ENCODE measurements at regions not wholly inside any gene's neighbourhood (a gene's known extent, or its start where the extent isn't known, plus 50 kb on each side); places are given as distances from the start of the nearest gene placed in this dataset.

DNA sequence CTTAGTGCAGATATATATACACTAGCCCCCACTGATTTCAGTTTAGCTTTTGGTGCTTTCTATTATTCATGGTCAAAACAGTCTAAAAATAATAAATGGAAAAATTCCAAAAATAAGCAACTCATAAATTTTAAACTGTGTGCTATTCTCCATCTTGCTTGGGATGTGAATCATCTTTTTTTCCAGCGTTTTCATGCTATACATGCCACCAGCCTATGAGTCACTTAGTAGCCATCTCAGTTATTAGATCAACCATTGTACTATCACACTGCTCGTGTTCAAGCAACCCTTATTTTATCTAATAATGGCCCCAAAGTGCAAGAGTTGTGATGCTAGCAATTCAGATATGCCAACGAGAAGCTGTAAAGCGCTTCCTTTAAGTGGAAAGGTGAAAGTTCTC, 73.9 kb upstream of the KRR1 start:
- H3K4me1 Mint-ChIP-seq: no peaks in the 10 kb centered on the region
- peak; percentile 6 for DNase-seq
- no peaks in the 10 kb centered on the region for H3K36me3 Mint-ChIP-seq (ENCODE audit: low read depth)
- peaks cover 5% of the 10 kb centered on the region for H3K27me3 Mint-ChIP-seq
- intact Hi-C loops (cut with micrococcal nuclease): no loop called here
- no peak overlapping the region for H3K27ac Mint-ChIP-seq
- H3K9me3 Mint-ChIP-seq: peaks cover 10% of the 10 kb centered on the region
- no peak overlapping the region for H3K4me3 Mint-ChIP-seq

DNA sequence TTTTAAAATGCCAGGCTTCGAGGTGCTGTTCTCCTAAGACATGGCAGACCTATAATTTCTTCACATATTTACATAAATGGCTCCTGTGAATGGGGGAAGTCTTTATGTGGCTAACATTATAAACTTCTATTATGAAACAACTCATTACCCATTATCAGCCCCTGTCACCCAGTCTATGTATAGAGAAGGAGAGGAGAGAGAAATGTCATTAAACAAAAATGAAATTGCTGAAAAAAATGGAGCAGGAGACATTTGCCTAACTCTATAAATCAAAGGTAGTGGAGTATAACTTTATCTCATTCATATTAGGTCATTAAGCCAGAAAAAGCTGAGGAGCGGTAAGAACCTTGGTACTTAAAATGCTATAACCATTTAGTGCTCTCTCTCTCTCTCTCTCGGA, 71.9 kb upstream of the KRR1 start:
- Mint-ChIP-seq H3K4me3 (no peak overlapping the region), H3K9me3 (peaks cover 1% of the 10 kb centered on the region), H3K27ac (no peak overlapping the region), H3K4me1 (no peaks in the 10 kb centered on the region), H3K27me3 (peaks cover 4% of the 10 kb centered on the region), H3K36me3 (ENCODE audit: low read depth) (no peaks in the 10 kb centered on the region)
- intact Hi-C loops (cut with micrococcal nuclease): no loop called here
- DNase-seq: no peak

- DNase-seq: no peak
- intact Hi-C loops (cut with micrococcal nuclease): no loop called here
- Mint-ChIP-seq H3K9me3 (no peaks in the 10 kb centered on the region), H3K4me3 (no peak overlapping the region), H3K4me1 (no peaks in the 10 kb centered on the region), H3K27me3 (peaks cover 6% of the 10 kb centered on the region), H3K36me3 (ENCODE audit: low read depth) (no peaks in the 10 kb centered on the region), H3K27ac (no peak overlapping the region)
Measured at GRCh38 chr12:75581515-75581914, 70.1 kb upstream of the KRR1 start.

GRCh38 chr12:75579552-75579951, 68.1 kb upstream of the KRR1 start:
- H3K27ac Mint-ChIP-seq: no peak overlapping the region
- H3K4me3 Mint-ChIP-seq: no peak overlapping the region
- H3K9me3 Mint-ChIP-seq: no peaks in the 10 kb centered on the region
- no peaks in the 10 kb centered on the region for H3K36me3 Mint-ChIP-seq (ENCODE audit: low read depth)
- DNase-seq: no peak
- H3K4me1 Mint-ChIP-seq: no peaks in the 10 kb centered on the region
- H3K27me3 Mint-ChIP-seq: peaks cover 10% of the 10 kb centered on the region
- intact Hi-C loops (cut with micrococcal nuclease): no loop called here

GRCh38 chr12:75578546-75578945, 67.1 kb upstream of the KRR1 start:
- no peaks in the 10 kb centered on the region for H3K9me3 Mint-ChIP-seq
- intact Hi-C loops (cut with micrococcal nuclease): no loop called here

DNA sequence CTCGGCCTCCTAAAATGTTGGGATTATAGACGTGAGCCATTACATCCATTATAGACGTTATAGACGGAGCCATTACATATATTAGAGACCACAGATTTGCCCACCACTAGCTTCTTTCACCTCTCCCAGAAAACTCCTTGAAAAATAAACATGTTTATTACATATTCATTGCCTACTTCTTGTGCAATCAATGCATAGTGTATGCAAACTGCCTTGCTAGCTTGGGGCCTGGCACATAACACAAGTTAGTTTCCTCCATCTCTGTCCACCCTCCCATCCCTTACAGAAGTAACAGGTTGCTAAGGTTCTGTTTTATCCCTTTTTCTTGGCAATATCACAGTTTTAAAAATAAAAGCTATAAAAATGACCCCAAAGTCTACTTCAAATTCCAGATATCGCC, 66.4 kb upstream of the KRR1 start:
- Mint-ChIP-seq H3K4me1 (no peaks in the 10 kb centered on the region), H3K27me3 (peaks cover 12% of the 10 kb centered on the region), H3K36me3 (ENCODE audit: low read depth) (no peaks in the 10 kb centered on the region), H3K9me3 (no peaks in the 10 kb centered on the region), H3K4me3 (no peak overlapping the region), H3K27ac (no peak overlapping the region)
- no peak for DNase-seq
- intact Hi-C loops (cut with micrococcal nuclease): no loop called here

More at GRCh38 chr12:75578546-75578945, 67.1 kb upstream of the KRR1 start:
- no peaks in the 10 kb centered on the region for H3K36me3 Mint-ChIP-seq (ENCODE audit: low read depth)
- no peak overlapping the region for H3K4me3 Mint-ChIP-seq
- peaks cover 12% of the 10 kb centered on the region for H3K27me3 Mint-ChIP-seq
- no peaks in the 10 kb centered on the region for H3K4me1 Mint-ChIP-seq
- no peak for DNase-seq
- no peak overlapping the region for H3K27ac Mint-ChIP-seq

GRCh38 chr12:75571656-75572205, 60.3 kb upstream of the KRR1 start:
- no peaks in the 10 kb centered on the region for H3K36me3 Mint-ChIP-seq (ENCODE audit: low read depth)
- no peak overlapping the region for H3K4me3 Mint-ChIP-seq
- peaks cover 11% of the 10 kb centered on the region for H3K27me3 Mint-ChIP-seq
- no peak for DNase-seq
- H3K9me3 Mint-ChIP-seq: no peaks in the 10 kb centered on the region
- intact Hi-C loops (cut with micrococcal nuclease): no loop called here
- H3K4me1 Mint-ChIP-seq: no peaks in the 10 kb centered on the region
- no peak overlapping the region for H3K27ac Mint-ChIP-seq

DNA sequence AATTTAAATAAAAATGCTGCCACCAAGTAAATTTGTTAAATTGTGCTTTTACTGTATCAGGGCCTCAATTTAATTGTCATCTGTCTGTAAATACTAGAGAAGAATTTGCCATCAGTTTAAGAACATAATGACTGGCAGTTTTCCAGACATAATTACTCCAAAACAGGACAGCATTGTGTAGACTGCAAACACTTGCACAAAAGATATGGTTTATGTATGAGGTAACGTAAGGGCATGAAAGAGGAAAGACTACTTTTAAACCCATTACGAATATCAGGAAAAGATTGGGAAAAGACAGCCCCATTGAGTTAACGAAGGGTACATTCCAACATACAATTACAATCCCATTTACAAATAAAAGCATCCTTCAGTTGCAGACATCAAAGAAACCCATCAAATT, 59.8 kb upstream of the KRR1 start:
- Mint-ChIP-seq H3K4me3 (no peak overlapping the region), H3K36me3 (ENCODE audit: low read depth) (no peaks in the 10 kb centered on the region), H3K27me3 (peaks cover 11% of the 10 kb centered on the region), H3K4me1 (no peaks in the 10 kb centered on the region), H3K27ac (no peak overlapping the region), H3K9me3 (no peaks in the 10 kb centered on the region)
- no peak for DNase-seq
- intact Hi-C loops (cut with micrococcal nuclease): no loop called here

- H3K4me3 Mint-ChIP-seq: no peak overlapping the region
- no peaks in the 10 kb centered on the region for H3K4me1 Mint-ChIP-seq
- H3K27me3 Mint-ChIP-seq: peaks cover 14% of the 10 kb centered on the region
- DNase-seq: no peak
- H3K27ac Mint-ChIP-seq: no peak overlapping the region
- intact Hi-C loops (cut with micrococcal nuclease): no loop called here
- no peaks in the 10 kb centered on the region for H3K36me3 Mint-ChIP-seq (ENCODE audit: low read depth)
- no peaks in the 10 kb centered on the region for H3K9me3 Mint-ChIP-seq
Measured at GRCh38 chr12:75568801-75569200, 57.4 kb upstream of the KRR1 start.

DNA sequence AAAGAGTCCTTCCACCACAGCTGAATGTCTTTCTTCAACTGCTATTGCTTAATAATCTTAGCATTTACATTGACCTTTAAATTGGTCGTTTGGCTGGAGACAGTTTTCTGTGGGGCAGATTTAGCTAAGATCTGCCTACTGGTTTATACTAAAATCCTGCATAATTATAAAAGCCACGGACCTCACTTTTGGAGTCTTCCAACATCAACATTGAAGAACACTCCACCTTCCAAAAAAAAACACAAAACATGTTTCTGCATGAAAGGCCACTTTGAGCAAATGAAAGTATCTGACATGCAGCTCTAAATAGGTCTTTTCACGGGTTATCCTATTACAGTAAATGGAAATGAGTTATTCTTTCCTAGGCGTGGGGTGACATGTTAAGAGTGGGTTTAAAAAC, 57.0 kb upstream of the KRR1 start:
- Mint-ChIP-seq H3K27ac (no peak overlapping the region), H3K27me3 (peaks cover 15% of the 10 kb centered on the region), H3K4me3 (no peak overlapping the region), H3K9me3 (no peaks in the 10 kb centered on the region), H3K4me1 (no peaks in the 10 kb centered on the region), H3K36me3 (ENCODE audit: low read depth) (no peaks in the 10 kb centered on the region)
- DNase-seq: no peak
- intact Hi-C loops (cut with micrococcal nuclease): no loop called here

DNA sequence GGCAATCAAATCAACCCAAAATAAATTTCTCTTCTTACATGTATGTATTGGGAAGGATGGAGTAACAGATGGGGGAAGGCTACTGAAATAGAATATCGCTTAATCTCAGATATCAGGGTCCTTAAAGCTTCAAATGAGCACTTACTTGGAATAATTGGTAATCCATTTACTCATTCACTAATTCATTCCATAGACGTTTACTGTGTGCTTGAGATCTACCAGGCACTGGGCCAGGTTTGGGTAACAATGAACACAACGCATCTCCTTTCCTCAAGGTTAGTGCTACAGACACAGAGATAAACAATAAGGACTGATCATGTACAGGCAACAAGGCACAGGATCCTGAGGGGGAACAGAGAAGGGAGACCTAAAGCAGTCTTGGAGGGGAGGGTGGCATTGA, 54.4 kb upstream of the KRR1 start:
- Mint-ChIP-seq H3K27ac (no peak overlapping the region), H3K27me3 (peaks cover 30% of the 10 kb centered on the region), H3K9me3 (no peaks in the 10 kb centered on the region), H3K36me3 (ENCODE audit: low read depth) (no peaks in the 10 kb centered on the region), H3K4me3 (no peak overlapping the region), H3K4me1 (no peaks in the 10 kb centered on the region)
- DNase-seq: no peak
- intact Hi-C loops (cut with micrococcal nuclease): no loop called here

GRCh38 chr12:75564852-75565251, 53.4 kb upstream of the KRR1 start:
- Mint-ChIP-seq H3K9me3 (no peaks in the 10 kb centered on the region), H3K36me3 (ENCODE audit: low read depth) (no peaks in the 10 kb centered on the region), H3K4me1 (no peaks in the 10 kb centered on the region), H3K27me3 (peaks cover 33% of the 10 kb centered on the region), H3K4me3 (no peak overlapping the region), H3K27ac (no peak overlapping the region)
- no peak for DNase-seq
- intact Hi-C loops (cut with micrococcal nuclease): no loop called here

DNA sequence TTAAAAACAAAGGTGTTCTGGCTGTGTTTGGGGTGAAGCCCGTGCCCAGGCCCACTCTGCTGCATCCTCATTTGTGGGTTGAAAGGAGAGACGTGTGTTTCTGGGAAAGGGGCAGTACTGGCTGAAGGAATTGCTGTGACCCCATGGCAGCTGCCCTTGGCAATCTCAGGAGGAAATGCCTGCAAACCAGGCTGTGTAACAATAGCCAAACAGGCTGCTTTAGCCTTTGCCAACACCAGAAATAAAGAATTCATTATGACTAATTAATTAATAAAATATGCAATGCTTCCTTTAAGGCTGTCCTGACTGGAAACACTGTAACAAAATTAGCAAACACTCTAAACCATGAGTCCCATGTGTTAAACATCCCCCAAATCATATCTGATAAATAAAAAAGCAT, 53.0 kb upstream of the KRR1 start:
- no peak overlapping the region for H3K4me3 Mint-ChIP-seq
- H3K9me3 Mint-ChIP-seq: no peaks in the 10 kb centered on the region
- H3K27ac Mint-ChIP-seq: no peak overlapping the region
- no peaks in the 10 kb centered on the region for H3K36me3 Mint-ChIP-seq (ENCODE audit: low read depth)
- H3K27me3 Mint-ChIP-seq: peaks cover 33% of the 10 kb centered on the region
- DNase-seq: no peak
- intact Hi-C loops (cut with micrococcal nuclease): no loop called here
- no peaks in the 10 kb centered on the region for H3K4me1 Mint-ChIP-seq

DNA sequence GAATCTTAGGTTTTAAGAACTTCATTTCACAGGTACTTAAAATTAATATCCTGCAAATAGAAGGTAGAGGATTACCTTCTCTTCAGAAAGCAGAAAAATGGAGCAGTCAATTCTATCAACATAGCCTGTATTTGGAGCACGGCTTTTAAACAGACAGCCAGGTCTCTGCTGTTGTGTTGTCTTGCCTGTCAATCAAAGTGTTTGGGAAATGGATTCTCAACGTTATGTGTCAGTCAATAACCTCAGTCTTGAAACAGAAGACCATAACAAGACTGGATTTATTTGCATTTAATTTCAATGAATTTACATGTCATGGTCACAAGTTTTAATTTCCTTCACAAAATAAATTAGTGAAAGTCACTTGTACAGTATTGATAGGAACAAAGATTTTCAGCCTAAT, 51.9 kb upstream of the KRR1 start:
- peaks cover 35% of the 10 kb centered on the region for H3K27me3 Mint-ChIP-seq
- H3K4me3 Mint-ChIP-seq: no peak overlapping the region
- no peaks in the 10 kb centered on the region for H3K4me1 Mint-ChIP-seq
- no peak overlapping the region for H3K27ac Mint-ChIP-seq
- no peaks in the 10 kb centered on the region for H3K9me3 Mint-ChIP-seq
- no peak for DNase-seq
- intact Hi-C loops (cut with micrococcal nuclease): no loop called here
- no peaks in the 10 kb centered on the region for H3K36me3 Mint-ChIP-seq (ENCODE audit: low read depth)

GRCh38 chr12:75561921-75562320, 50.5 kb upstream of the KRR1 start:
- Mint-ChIP-seq H3K36me3 (ENCODE audit: low read depth) (no peaks in the 10 kb centered on the region), H3K4me3 (no peak overlapping the region), H3K9me3 (no peaks in the 10 kb centered on the region), H3K27me3 (peaks cover 33% of the 10 kb centered on the region), H3K4me1 (no peaks in the 10 kb centered on the region), H3K27ac (no peak overlapping the region)
- intact Hi-C loops (cut with micrococcal nuclease): no loop called here
- DNase-seq: no peak
